IPS DF 6.9 (cell line): ENCODE measurements at regions not wholly inside any gene's neighbourhood (a gene's known extent, or its start where the extent isn't known, plus 50 kb on each side); places are given as distances from the start of the nearest gene placed in this dataset.
"Not testable (repeated sequence)": the region's sequence is repeated elsewhere in the genome, so short reads cannot be mapped to it uniquely, and the experiment has no call there.

ENCODE experiments used
- DNase-seq: peaks from one replicate; pipeline ENCODE4 v3.0.0-alpha.2; 2013; ENCODE audit warnings: low read depth, low spot score
- H3K27ac ChIP-seq: one replicate; pipeline ENCODE4 v1.5.1; 2013; ENCODE audit warnings: low read length, control low read depth
- H3K27me3 ChIP-seq: 2 replicates; pipeline ENCODE4 v1.6.1; 2013; ENCODE audit warnings: mild to moderate bottlenecking, low read length; ENCODE audit not compliant: control insufficient read depth, insufficient read depth
- H3K36me3 ChIP-seq: 2 replicates; pipeline ENCODE4 v1.6.1; 2013; ENCODE audit warnings: low read length; ENCODE audit not compliant: control insufficient read depth, insufficient read depth
- H3K4me1 ChIP-seq: 2 replicates; pipeline ENCODE4 v1.6.1; 2013; ENCODE audit warnings: low read length; ENCODE audit not compliant: control insufficient read depth, insufficient read depth
- H3K4me3 ChIP-seq: 2 replicates; pipeline ENCODE4 v1.5.1; 2013; ENCODE audit warnings: mild to moderate bottlenecking, low read length
- H3K9me3 ChIP-seq: 2 replicates; pipeline ENCODE4 v1.6.1; 2013; ENCODE audit warnings: low read length, inconsistent platforms; ENCODE audit not compliant: control insufficient read depth, insufficient read depth
- WGBS: extraction: QIAGEN DNeasy Blood & Tissue Kit; methylation state at CpG from one replicate; pipeline ENCODE4 v1.1.7; 2013; ENCODE audit warnings: mixed read lengths, missing lambda C conversion rate; ENCODE audit not compliant: insufficient read length, insufficient coverage; 5-methylcytosine and 5-hydroxymethylcytosine counted together

DNA sequence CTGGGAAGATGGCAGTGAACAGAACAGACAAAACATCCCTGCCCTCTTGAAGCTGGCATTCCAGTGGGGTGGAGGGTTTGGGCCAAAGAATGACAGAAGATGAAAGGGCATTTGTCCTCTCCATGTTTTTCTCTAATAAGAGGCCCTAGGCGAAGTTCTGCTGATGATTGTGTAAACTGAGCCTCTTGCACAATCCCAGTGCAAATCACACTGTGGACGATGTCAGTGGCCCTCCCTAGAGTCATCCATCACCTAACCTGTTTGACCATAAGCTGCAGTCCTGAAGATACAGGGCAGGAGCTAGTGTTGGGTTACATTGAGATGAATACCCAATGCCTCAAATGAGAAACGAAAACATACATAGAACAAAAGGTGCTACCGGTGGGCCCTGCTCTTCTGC lies 622.4 kb upstream of the TBX3 start:
- Histone ChIP-seq H3K36me3 (no peaks in the 10 kb centered on the region), H3K9me3 (no peaks in the 10 kb centered on the region), H3K27ac (no peak overlapping the region), H3K4me1 (no peaks in the 10 kb centered on the region), H3K27me3 (no peaks in the 10 kb centered on the region), H3K4me3 (no peak overlapping the region)
- no CpG with 5 or more reads among the region's 4 CpGs for WGBS
- no peak for DNase-seq

DNA sequence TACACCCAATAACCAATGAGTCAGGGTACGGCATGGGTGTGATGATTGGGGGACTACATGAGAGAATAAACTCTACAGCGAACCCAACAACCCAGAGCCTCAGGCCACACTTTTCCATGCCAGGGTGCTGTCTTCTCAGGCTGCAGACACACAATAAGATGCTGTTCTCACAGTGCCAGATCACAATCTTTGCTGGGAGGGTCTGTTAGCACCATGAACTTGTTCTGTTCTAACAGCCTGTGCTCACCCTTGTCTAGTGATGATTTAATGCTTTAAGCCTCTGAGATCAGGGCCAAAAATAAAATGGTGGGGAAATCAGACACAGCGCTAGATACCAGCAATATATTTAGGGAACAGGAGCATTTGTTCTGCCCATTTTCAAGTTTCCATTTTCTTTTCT lies 621.9 kb upstream of the TBX3 start:
- DNase-seq, result no peak
- WGBS, result no CpG with 5 or more reads among the region's 3 CpGs
- no peaks in the 10 kb centered on the region for H3K36me3 ChIP-seq
- no peaks in the 10 kb centered on the region for H3K9me3 ChIP-seq
- H3K27ac ChIP-seq, result no peak overlapping the region
- H3K27me3 ChIP-seq, result no peaks in the 10 kb centered on the region
- no peak overlapping the region for H3K4me3 ChIP-seq
- no peaks in the 10 kb centered on the region for H3K4me1 ChIP-seq

DNA sequence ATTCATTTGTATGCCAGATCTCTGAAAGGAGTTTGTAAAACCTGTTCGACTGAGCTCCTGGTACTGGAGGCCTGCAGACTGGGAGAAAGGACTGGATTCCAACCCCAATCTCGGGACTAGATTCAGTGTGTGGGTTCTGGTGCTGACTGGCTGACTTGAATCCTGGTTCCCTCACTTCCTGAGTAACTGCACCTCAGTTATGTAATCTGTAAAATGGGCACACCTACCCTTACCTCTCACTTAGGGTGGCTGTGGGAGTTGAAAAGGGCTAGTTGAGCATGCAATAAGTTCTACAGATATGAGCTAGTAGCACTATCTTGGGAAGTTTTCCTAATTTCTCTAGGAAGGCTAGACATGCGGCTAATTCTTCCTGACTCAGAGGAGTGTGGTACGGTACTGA lies 621.3 kb upstream of the TBX3 start:
- H3K4me3 ChIP-seq, result no peak overlapping the region
- no peaks in the 10 kb centered on the region for H3K36me3 ChIP-seq
- no peaks in the 10 kb centered on the region for H3K9me3 ChIP-seq
- no peaks in the 10 kb centered on the region for H3K27me3 ChIP-seq
- no peak for DNase-seq
- H3K27ac ChIP-seq, result no peak overlapping the region
- H3K4me1 ChIP-seq, result no peaks in the 10 kb centered on the region
- no CpG with 5 or more reads among the region's 4 CpGs for WGBS

DNA sequence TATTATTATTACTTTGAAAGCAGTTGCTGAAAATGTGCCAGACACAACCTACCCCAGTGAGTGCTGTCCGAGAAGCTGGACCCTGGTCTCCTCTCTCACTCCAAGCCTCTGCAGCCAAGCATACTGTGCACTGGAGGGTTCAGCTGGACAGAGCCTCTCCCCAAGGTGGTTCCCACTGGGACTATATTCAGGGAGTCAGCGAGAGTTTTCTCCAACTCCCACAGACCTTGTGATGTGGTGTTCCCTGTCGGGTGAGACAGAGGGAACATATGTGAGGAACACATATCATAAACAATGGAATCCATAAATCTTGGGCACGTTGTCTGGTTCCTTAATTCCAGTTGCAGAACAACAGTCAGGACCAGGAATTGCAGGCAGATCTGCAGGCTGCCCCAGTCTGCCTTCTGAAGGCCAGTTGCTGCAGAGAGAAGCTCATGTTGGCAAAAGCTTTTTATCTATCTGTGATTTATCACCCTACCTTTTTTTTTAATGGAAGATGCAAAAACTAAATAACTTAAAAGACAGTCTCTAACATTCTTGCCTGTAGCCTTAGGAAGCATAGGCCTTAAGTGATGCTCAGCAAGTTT lies 619.8 kb upstream of the TBX3 start:
- Histone ChIP-seq H3K27ac (no peak overlapping the region), H3K4me3 (no peak overlapping the region), H3K4me1 (no peaks in the 10 kb centered on the region), H3K27me3 (no peaks in the 10 kb centered on the region), H3K36me3 (no peaks in the 10 kb centered on the region), H3K9me3 (no peaks in the 10 kb centered on the region)
- DNase-seq, result no peak
- no CpG with 5 or more reads among the region's 4 CpGs for WGBS

DNA sequence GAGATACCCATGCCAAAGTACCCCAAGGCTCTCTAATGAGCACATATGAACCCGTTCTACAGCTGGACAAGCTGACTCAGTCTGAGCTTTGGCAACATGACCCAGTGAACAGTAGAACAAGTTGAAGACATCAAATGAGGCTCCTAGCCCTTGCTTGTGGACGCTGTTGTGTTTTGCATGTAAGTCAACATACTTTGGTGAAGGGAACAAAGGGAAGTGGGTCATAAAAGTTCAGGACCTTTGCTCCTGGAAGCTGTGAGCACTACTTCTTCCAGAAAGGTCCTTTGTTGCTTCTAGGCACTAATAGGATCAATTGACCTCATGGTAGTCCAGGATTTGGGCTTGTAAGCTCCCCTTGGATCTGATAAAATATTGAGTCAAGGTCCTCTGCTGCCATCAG lies 613.5 kb upstream of the TBX3 start:
- Histone ChIP-seq H3K36me3 (no peaks in the 10 kb centered on the region), H3K4me3 (no peak overlapping the region), H3K27ac (no peak overlapping the region), H3K27me3 (no peaks in the 10 kb centered on the region), H3K9me3 (no peaks in the 10 kb centered on the region), H3K4me1 (no peaks in the 10 kb centered on the region)
- no peak for DNase-seq
- WGBS, result no CpG with 5 or more reads among the region's 2 CpGs

DNA sequence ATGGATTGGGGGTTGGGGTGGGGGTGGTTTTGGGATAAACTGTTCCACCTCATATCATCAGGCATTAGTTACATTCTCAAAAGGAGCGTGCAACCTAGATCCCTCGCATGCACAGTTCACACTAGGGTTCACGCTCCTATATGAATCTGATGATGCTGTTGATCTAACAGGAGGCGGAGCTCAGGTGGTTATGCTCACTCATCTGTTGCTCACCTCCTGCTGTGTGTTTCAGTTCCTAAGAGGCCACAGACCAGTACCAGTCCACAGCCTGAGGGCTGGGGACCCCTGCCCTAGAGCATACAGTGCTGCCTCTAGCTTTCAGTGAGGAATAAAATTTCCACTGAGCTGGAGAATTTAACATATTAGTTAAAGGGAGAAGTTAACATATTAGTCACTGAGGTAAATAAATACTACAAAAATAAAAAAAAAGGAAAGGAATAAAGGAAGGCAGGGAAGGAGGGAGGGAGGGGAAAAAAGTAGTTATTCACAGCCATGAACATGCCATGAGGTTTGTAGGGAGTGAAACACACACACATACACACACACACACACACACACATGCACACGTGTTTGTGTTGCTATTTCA lies 612.7 kb upstream of the TBX3 start:
- no peaks in the 10 kb centered on the region for H3K27me3 ChIP-seq
- no peak for DNase-seq
- H3K4me1 ChIP-seq, result no peaks in the 10 kb centered on the region
- H3K27ac ChIP-seq, result no peak overlapping the region
- no CpG with 5 or more reads among the region's 5 CpGs for WGBS
- H3K4me3 ChIP-seq, result no peak overlapping the region
- H3K36me3 ChIP-seq, result no peaks in the 10 kb centered on the region
- H3K9me3 ChIP-seq, result no peaks in the 10 kb centered on the region

DNA sequence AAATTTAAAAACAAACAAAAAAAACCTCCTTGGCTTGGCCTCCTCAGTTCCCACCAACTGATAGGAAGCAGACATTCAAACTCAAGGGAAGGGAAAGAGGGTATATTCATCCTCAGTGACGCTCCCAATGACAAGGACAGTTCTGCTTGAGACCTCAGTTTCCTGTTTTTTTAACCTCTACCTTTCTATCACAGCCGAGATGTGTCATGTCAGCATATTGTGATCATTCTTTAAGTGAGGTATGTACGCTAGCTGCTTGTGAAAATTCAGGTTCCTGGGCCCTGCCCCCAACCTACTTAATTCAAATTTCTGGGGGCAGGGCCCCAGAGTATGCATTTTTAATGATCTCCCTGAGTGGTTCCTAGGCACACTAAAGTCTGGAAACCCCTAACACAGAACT lies 611.9 kb upstream of the TBX3 start:
- Histone ChIP-seq H3K4me3 (no peak overlapping the region), H3K27ac (no peak overlapping the region), H3K36me3 (no peaks in the 10 kb centered on the region), H3K27me3 (no peaks in the 10 kb centered on the region), H3K9me3 (no peaks in the 10 kb centered on the region), H3K4me1 (no peaks in the 10 kb centered on the region)
- no peak for DNase-seq
- WGBS, result no CpG with 5 or more reads among the region's 3 CpGs

DNA sequence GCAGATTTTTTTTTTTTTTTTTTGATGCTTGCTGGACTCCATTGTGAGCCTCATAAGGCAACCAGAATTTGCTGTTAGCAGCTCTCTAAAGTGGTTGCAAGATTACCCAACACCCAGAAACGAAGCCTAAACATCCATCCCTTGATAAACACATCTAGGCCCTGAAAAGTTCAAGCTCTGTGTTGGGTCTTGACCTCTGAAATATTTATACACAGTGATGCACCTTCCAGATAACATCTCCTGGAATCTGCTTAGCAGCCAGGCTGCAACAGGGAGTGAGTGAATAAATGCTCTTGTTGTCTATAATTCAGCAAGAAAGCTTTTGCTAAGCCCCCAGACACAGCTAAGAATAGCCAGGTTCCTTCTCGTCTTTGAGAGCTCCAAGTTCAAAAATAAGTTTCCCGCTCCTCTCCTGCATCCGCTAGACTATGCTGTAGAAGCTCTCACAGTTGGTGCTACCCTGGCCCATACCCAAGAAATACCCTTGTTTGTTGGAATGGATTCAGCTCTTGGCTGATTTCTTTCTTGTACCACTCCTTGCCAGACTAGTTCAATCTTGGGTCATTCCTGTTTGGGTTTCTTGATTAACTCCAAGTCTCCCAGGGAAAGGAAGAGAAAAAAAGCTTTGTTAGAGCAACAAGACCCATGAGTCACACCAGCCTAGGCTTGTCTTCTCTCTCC lies 610.6 kb upstream of the TBX3 start:
- Histone ChIP-seq H3K27me3 (no peaks in the 10 kb centered on the region), H3K9me3 (no peaks in the 10 kb centered on the region), H3K36me3 (no peaks in the 10 kb centered on the region), H3K27ac (no peak overlapping the region), H3K4me1 (no peaks in the 10 kb centered on the region), H3K4me3 (no peak overlapping the region)
- DNase-seq, result no peak
- no CpG with 5 or more reads among the region's 4 CpGs for WGBS

DNA sequence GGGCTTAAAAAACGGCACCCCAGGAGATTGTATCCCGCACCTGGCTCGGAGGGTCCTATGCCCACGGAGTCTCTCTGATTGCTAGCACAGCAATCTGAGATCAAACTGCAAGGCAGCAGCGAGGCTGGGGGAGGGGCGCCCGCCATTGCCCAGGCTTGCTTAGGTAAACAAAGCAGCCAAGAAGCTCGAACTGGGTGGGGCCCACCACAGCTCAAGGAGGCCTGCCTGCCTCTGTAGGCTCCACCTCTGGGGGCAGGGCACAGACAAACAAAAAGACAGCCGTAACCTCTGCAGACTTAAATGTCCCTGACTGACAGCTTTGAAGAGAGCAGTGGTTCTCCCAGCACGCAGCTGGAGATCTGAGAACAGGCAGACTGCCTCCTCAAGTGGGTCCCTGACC lies 601.5 kb upstream of the TBX3 start:
- DNase-seq, H3K4me3 ChIP-seq, H3K36me3 ChIP-seq, H3K4me1 ChIP-seq, H3K27me3 ChIP-seq, H3K27ac ChIP-seq, H3K9me3 ChIP-seq: not testable (repeated sequence)
- no CpG with 5 or more reads among the region's 10 CpGs for WGBS

DNA sequence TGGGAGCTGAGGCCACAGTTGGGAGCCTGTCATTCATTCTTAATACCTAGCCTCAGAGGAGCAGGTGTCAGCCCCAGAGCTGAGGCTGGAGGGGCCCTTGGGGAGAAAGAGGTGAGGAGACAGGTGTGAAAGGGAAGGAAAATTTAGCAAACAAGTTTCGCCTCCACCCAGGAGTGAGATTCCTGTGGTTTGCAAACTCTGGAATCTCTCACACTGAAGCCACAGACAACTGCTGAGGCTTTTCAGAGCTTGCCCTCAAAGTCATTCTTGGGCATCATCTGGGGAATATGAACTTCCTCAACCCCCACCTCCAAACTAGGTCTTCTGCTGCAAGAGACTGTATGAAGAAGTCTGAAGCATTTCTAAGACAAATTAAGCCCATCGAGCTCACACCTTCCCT lies 589.5 kb upstream of the TBX3 start:
- Histone ChIP-seq H3K27me3 (no peaks in the 10 kb centered on the region), H3K4me3 (no peak overlapping the region), H3K27ac (no peak overlapping the region), H3K9me3 (no peaks in the 10 kb centered on the region), H3K4me1 (no peaks in the 10 kb centered on the region), H3K36me3 (no peaks in the 10 kb centered on the region)
- no CpG with 5 or more reads among the region's 2 CpGs for WGBS
- DNase-seq, result no peak

DNA sequence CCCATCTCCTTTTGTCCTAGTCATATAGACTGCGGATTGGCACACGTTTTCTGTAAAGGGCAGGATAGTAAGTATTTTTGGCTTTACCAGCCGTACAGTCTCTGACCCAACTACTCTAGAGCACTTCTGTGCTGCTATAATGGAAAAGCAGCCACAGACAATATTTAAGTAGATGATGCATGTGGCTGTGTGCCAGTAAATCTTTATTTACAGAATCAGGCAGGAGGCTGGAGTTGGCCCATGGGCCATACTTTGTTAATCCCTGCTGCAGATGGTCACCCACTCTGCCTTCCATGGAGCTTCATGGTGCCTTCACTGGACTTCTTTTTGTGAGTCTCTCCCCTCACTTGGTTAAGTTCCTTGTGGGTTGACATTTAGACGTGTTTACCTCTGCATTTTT lies 584.5 kb upstream of the TBX3 start:
- WGBS, result no CpG with 5 or more reads among the region's 4 CpGs
- Histone ChIP-seq H3K4me3 (no peak overlapping the region), H3K27ac (no peak overlapping the region), H3K36me3 (no peaks in the 10 kb centered on the region), H3K27me3 (no peaks in the 10 kb centered on the region), H3K4me1 (no peaks in the 10 kb centered on the region), H3K9me3 (no peaks in the 10 kb centered on the region)
- no peak for DNase-seq
